ENCODE measurements at regions not wholly inside any gene's neighbourhood (a gene's known extent, or its start where the extent isn't known, plus 50 kb on each side); places are given as distances from the start of the nearest gene placed in this dataset.

GRCh38 chr4:96483308-96484030, 643.6 kb downstream of the PDHA2 start:
- TF ChIP-seq CTCF (IDR thresholded peaks at IDR 0.05) (peak in 3 of 7 experiments; percentile 43 to 49 (median 45)), POLR2A (IDR thresholded peaks at IDR 0.05) (no peak)

All from body of pancreas (tissue), 4 donors.